Breast epithelium (tissue), 4 donors: ENCODE measurements at regions not wholly inside any gene's neighbourhood (a gene's known extent, or its start where the extent isn't known, plus 50 kb on each side); places are given as distances from the start of the nearest gene placed in this dataset.
"Not testable (repeated sequence)": the region's sequence is repeated elsewhere in the genome, so short reads cannot be mapped to it uniquely, and the experiment has no call there.

Experiments used
- DNase-seq, 2 donors: peaks; one replicate each; pipeline ENCODE4 v3.0.0-alpha.2; 2019; ENCODE audit warnings: low spot score in 2 of 2
- H3K27ac ChIP-seq, 2 donors: fragments of 200-600 bp; sonication (generic) in 1 of 2; one replicate each; pipeline ENCODE4 v1.5.1; 2016 to 2019; ENCODE audit warnings: mild to moderate bottlenecking in 1 of 2
- H3K27me3 ChIP-seq, 2 donors: fragments of 200-600 bp; sonication (generic) in 1 of 2; one replicate each; pipeline versions ENCODE4 v1.5.1 to v1.6.0; 2017 to 2019; ENCODE audit warnings: control low read depth in 1 of 2, mild to moderate bottlenecking in 1 of 2
- H3K36me3 ChIP-seq: fragments of 200-600 bp; one replicate; pipeline ENCODE4 v1.5.1; 2019
- H3K4me1 ChIP-seq, 2 donors: fragments of 200-600 bp; sonication (generic); one replicate each; pipeline ENCODE4 v1.5.1; 2016 to 2019; ENCODE audit warnings: control low read depth in 1 of 2
- H3K4me3 ChIP-seq, 3 donors: fragments of 200-600 bp; sonication (generic); 1 replicate in 2 of 3; 2 replicates in 1 of 3; pipeline ENCODE4 v1.5.1; 2016 to 2019; ENCODE audit warnings: mild to moderate bottlenecking in 3 of 3, moderate library complexity in 2 of 3
- H3K9me3 ChIP-seq, 2 donors: fragments of 200-600 bp; sonication (generic) in 1 of 2; one replicate each; pipeline ENCODE4 v1.5.1; 2016 to 2019; ENCODE audit warnings: control low read depth in 1 of 2
- CTCF ChIP-seq, 3 donors: fragments of 450-650 bp; IDR thresholded peaks; one replicate each; pipeline ENCODE4 v1.5.1; 2016 to 2017; ENCODE audit warnings: antibody characterized with exemption in 3 of 3, mild to moderate bottlenecking in 3 of 3, moderate library complexity in 3 of 3
- POLR2A ChIP-seq: fragments of 450-650 bp; IDR thresholded peaks from one replicate; pipeline ENCODE4 v1.6.1; 2016; ENCODE audit warnings: antibody characterized with exemption, mild to moderate bottlenecking, moderate library complexity
- POLR2AphosphoS5 ChIP-seq, 3 donors: sonication (generic); formaldehyde crosslinking; IDR thresholded peaks; one replicate each; pipeline ENCODE4 v1.6.1; 2017; ENCODE audit warnings: antibody characterized with exemption in 3 of 3
- intact Hi-C: fragments of 100-400 bp; cut with DNase I; formaldehyde crosslinking; loops from one replicate; pipeline ENCODE4 v1.15.1; 2023; ENCODE audit warnings: low total_unique reads

GRCh38 chr10:53382543-53382942, 610.0 kb upstream of the MBL2 start:
- intact Hi-C loops: no loop called here
- Histone ChIP-seq H3K36me3 (no peaks in the 10 kb centered on the region), H3K9me3 (no peaks in the 10 kb centered on the region), H3K4me1 (no peaks in the 10 kb centered on the region), H3K4me3 (no peak overlapping the region), H3K27me3 (no peaks in the 10 kb centered on the region), H3K27ac (no peak overlapping the region)
- no peak for DNase-seq
- TF ChIP-seq POLR2AphosphoS5 (IDR thresholded peaks at IDR 0.05): no peak
- no peak for TF ChIP-seq CTCF (IDR thresholded peaks at IDR 0.05)
- TF ChIP-seq POLR2A: no peak

DNA sequence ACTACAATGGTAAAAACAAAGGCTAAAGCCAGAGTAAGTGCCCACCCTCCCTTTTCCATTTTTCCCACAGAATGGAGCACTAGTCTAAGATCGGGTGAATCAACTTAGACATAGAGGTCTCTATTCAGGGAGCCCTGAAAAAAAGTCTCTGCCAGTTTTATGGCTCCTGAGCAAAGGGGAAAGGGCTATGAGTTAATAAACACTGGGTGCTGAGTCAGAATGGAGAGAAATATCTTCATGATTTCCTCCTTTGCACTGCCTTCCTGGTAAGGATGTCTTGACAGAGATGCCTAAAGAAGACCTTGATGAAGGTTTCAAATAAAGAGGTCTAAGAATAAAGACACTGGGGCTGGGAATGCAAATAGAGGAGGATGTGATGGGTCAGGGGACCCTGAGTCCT, 607.4 kb upstream of the MBL2 start:
- Histone ChIP-seq H3K4me1 (no peaks in the 10 kb centered on the region), H3K27me3 (no peaks in the 10 kb centered on the region), H3K27ac (no peak overlapping the region), H3K9me3 (peaks cover 0 to under 1% of the 10 kb centered on the region in 2 donors), H3K4me3 (no peak overlapping the region), H3K36me3 (no peaks in the 10 kb centered on the region)
- no peak for DNase-seq
- no peak for TF ChIP-seq POLR2AphosphoS5 (IDR thresholded peaks at IDR 0.05)
- TF ChIP-seq CTCF (IDR thresholded peaks at IDR 0.05): no peak
- TF ChIP-seq POLR2A: no peak
- intact Hi-C loops: no loop called here

DNA sequence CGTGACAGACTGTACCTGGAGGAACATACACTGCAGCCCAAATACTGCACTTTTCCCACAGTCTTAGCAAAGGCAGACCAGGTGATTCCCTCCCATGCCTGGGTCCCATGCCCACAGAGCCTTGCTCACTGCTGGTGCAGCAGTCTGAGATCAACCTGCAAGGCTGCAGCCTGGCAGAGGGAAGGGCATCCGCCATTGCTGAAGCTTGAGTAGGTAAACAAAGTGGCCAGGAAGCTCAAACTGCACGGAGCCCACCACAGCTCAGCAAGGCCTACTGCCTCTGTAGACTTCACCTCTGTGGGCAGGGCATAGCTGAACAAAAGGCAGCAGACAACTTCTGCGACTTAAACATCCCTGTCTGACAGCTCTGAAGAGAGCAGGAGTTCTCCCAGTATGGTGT, 597.8 kb upstream of the MBL2 start:
- H3K27me3 ChIP-seq: no peaks in the 10 kb centered on the region
- H3K4me1 ChIP-seq: no peaks in the 10 kb centered on the region
- no peak overlapping the region for H3K27ac ChIP-seq
- TF ChIP-seq POLR2A (no peak), CTCF (IDR thresholded peaks at IDR 0.05) (no peak), POLR2AphosphoS5 (IDR thresholded peaks at IDR 0.05) (no peak)
- intact Hi-C loops: no loop called here
- H3K4me3 ChIP-seq: no peak overlapping the region
- H3K9me3 ChIP-seq: peaks cover 0 to 10% of the 10 kb centered on the region in 2 donors
- no peaks in the 10 kb centered on the region for H3K36me3 ChIP-seq
- no peak for DNase-seq

DNA sequence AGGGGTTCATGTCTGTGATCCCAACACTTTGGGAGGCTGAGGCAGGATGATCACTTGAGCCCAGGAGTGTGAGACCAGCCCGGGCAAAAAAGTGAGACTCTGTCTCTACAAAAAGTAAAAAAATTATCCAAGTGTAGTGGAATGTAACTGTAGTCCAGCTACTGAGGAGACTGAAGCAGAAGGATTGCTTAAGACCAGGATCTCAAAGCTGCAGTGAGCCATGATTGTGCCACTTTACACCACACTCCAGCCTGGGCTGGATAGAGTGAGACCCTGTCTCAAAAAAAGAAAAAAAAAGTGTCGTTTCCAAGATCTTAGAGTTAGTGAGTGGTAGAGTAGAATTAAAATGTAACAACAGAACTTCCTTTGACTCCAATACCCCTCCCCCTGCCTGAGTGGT, 589.4 kb upstream of the MBL2 start:
- Histone ChIP-seq H3K4me3 (no peak overlapping the region), H3K27ac (no peak overlapping the region), H3K4me1 (no peaks in the 10 kb centered on the region), H3K9me3 (no peaks in the 10 kb centered on the region), H3K27me3 (no peaks in the 10 kb centered on the region), H3K36me3 (no peaks in the 10 kb centered on the region)
- TF ChIP-seq POLR2AphosphoS5 (IDR thresholded peaks at IDR 0.05) (no peak), POLR2A (no peak), CTCF (IDR thresholded peaks at IDR 0.05) (no peak)
- intact Hi-C loops: no loop called here
- no peak for DNase-seq

- Histone ChIP-seq H3K4me3 (no peak overlapping the region), H3K36me3 (no peaks in the 10 kb centered on the region), H3K27me3 (no peaks in the 10 kb centered on the region), H3K4me1 (no peaks in the 10 kb centered on the region), H3K27ac (no peak overlapping the region), H3K9me3 (no peaks in the 10 kb centered on the region)
- DNase-seq: no peak
- no peak for TF ChIP-seq CTCF (IDR thresholded peaks at IDR 0.05)
- TF ChIP-seq POLR2A: no peak
- TF ChIP-seq POLR2AphosphoS5 (IDR thresholded peaks at IDR 0.05): no peak
- intact Hi-C loops: no loop called here
Measured at GRCh38 chr10:53361281-53361680, 588.7 kb upstream of the MBL2 start.

GRCh38 chr10:53358978-53359377, 586.4 kb upstream of the MBL2 start:
- H3K4me3 ChIP-seq, H3K4me1 ChIP-seq, H3K36me3 ChIP-seq, H3K9me3 ChIP-seq, H3K27me3 ChIP-seq, H3K27ac ChIP-seq, DNase-seq, intact Hi-C loops: not testable (repeated sequence)
